ENCODE measurements at regions not wholly inside any gene's neighbourhood (a gene's known extent, or its start where the extent isn't known, plus 50 kb on each side); places are given as distances from the start of the nearest gene placed in this dataset.

GRCh38 chr5:101346447-101346846 is 443.4 kb upstream of the ST8SIA4 start (continued):
- no peak for TF ChIP-seq HDAC2 (IDR thresholded peaks at IDR 0.05; ENCODE audit: borderline replicate concordance in 1 of 2, low read depth in 2 of 2, low read length in 2 of 2)
- TF ChIP-seq SUZ12 (IDR thresholded peaks at IDR 0.05; ENCODE audit: low read length) = no peak
- no peak for TF ChIP-seq CHD1 (IDR thresholded peaks at IDR 0.05; ENCODE audit: low read depth, low read length)

All from H1 (cell line).